OCI-LY7 (cell line): ENCODE measurements at regions not wholly inside any gene's neighbourhood (a gene's known extent, or its start where the extent isn't known, plus 50 kb on each side); places are given as distances from the start of the nearest gene placed in this dataset.

ENCODE experiments used
- BruUV-seq: library from RNA; stranded (reverse); fragments of 400-500 nt; replicated peaks from 2 replicates; lab custom pipeline; 2021; lab: Mats Ljungman, UMichigan
- CTCF ChIA-PET: fragments of 300-600 bp; sonication (Branson Sonifier 250); formaldehyde crosslinking; loops from one replicate; lab custom pipeline; 2022; ENCODE audit warnings: antibody characterized with exemption; ENCODE audit not compliant: unreplicated experiment; lab: Charles Lee
- POLR2A ChIA-PET: fragments of 300-600 bp; sonication (Branson Sonifier 250); formaldehyde crosslinking; loops from one replicate; lab custom pipeline; 2022; ENCODE audit warnings: antibody characterized with exemption; lab: Charles Lee
- DNase-seq: peaks from one replicate; pipeline ENCODE4 v3.0.0-alpha.2; 2015; ENCODE audit warnings: low spot score
- H2AFZ ChIP-seq: fragments of 200-600 bp; sonication (generic), shearing (Covaris generic); 2 replicates; pipeline ENCODE4 v1.6.1; 2014; ENCODE audit warnings: mild to moderate bottlenecking, antibody characterized with exemption, low read length, moderate library complexity
- H3K27ac ChIP-seq: fragments of 200-600 bp; sonication (generic); 2 replicates; pipeline ENCODE4 v1.5.1; 2014; ENCODE audit warnings: mixed run types, low read depth, mild to moderate bottlenecking, moderate library complexity, low read length, inconsistent platforms; ENCODE audit not compliant: poor library complexity, severe bottlenecking
- H3K36me3 ChIP-seq: fragments of 200-600 bp; sonication (generic); 2 replicates; pipeline ENCODE4 v1.6.1; 2014; ENCODE audit warnings: mild to moderate bottlenecking, antibody characterized with exemption, low read length, moderate library complexity, mixed read lengths; ENCODE audit not compliant: insufficient read depth
- H3K4me1 ChIP-seq: fragments of 200-600 bp; sonication (generic); 2 replicates; pipeline ENCODE4 v1.5.1; 2014; ENCODE audit warnings: mild to moderate bottlenecking, low read length; ENCODE audit not compliant: insufficient read depth, poor library complexity, severe bottlenecking
- H3K4me2 ChIP-seq: fragments of 200-600 bp; sonication (generic); 2 replicates; pipeline ENCODE4 v1.6.1; 2014; ENCODE audit warnings: mild to moderate bottlenecking, low read length
- H3K4me3 ChIP-seq: fragments of 200-600 bp; sonication (generic); 2 replicates; pipeline ENCODE4 v1.5.1; 2014; ENCODE audit warnings: mild to moderate bottlenecking, low read depth, low read length; ENCODE audit not compliant: poor library complexity, severe bottlenecking
- H3K79me2 ChIP-seq: fragments of 200-600 bp; sonication (generic); 2 replicates; pipeline ENCODE4 v1.6.1; 2016; ENCODE audit warnings: low read depth, mild to moderate bottlenecking, low read length, moderate library complexity, mixed read lengths; ENCODE audit not compliant: insufficient read depth
- H3K9me2 ChIP-seq: fragments of 200-600 bp; sonication (generic); 2 replicates; pipeline ENCODE4 v1.6.1; 2016; ENCODE audit warnings: mild to moderate bottlenecking, low read length, mixed read lengths; ENCODE audit not compliant: insufficient read depth
- H3K9me3 ChIP-seq: fragments of 200-600 bp; sonication (generic); 2 replicates; pipeline ENCODE4 v1.6.1; 2014; ENCODE audit warnings: mild to moderate bottlenecking, mixed run types, low read length, mixed read lengths
- H4K20me1 ChIP-seq: fragments of 200-600 bp; sonication (generic); 2 replicates; pipeline ENCODE4 v1.6.1; 2014; ENCODE audit warnings: mild to moderate bottlenecking, antibody characterized with exemption, low read length, moderate library complexity, mixed read lengths; ENCODE audit not compliant: insufficient read depth
- CTCF ChIP-seq: fragments of 200-600 bp; sonication (generic); conservative IDR thresholded peaks from 2 replicates; pipeline ENCODE4 v1.5.1; 2014; ENCODE audit warnings: mild to moderate bottlenecking, antibody characterized with exemption, low read length, moderate library complexity, mixed read lengths
- EZH2phosphoT487 ChIP-seq: fragments of 200-600 bp; sonication (generic); IDR thresholded peaks from 2 replicates; pipeline ENCODE4 v1.6.1; 2018; ENCODE audit warnings: low read depth, borderline replicate concordance, mild to moderate bottlenecking, mixed run types, antibody characterized with exemption, low read length, moderate library complexity, mixed read lengths
- intact Hi-C: fragments of 100-400 bp; cut with micrococcal nuclease; formaldehyde crosslinking; loops from one replicate; pipeline ENCODE4 v1.10.0; 2022; ENCODE audit not compliant: unreplicated experiment

- no peak overlapping the region for H3K4me2 ChIP-seq
- no peak overlapping the region for H2AFZ ChIP-seq
- H3K4me3 ChIP-seq: no peak overlapping the region
- no peaks in the 10 kb centered on the region for H3K36me3 ChIP-seq
- TF ChIP-seq EZH2phosphoT487 (no peak), CTCF (no peak)
- H4K20me1 ChIP-seq: no peaks in the 10 kb centered on the region
- no peaks in the 10 kb centered on the region for H3K9me3 ChIP-seq
- no peaks in the 10 kb centered on the region for H3K4me1 ChIP-seq
- H3K9me2 ChIP-seq: no peaks in the 10 kb centered on the region
- H3K79me2 ChIP-seq: no peaks in the 10 kb centered on the region
- intact Hi-C loops: no loop called here
- DNase-seq: no peak
- CTCF ChIA-PET: no interaction called here
- no peak overlapping the region for H3K27ac ChIP-seq
- BruUV-seq: no TSS peak
- POLR2A ChIA-PET: no interaction called here
Observed at GRCh38 chr10:58932126-58932525, 244.3 kb upstream of the PHYHIPL start.

- Histone ChIP-seq H3K4me2 (no peak overlapping the region), H4K20me1 (no peaks in the 10 kb centered on the region), H3K4me1 (no peaks in the 10 kb centered on the region), H3K79me2 (no peaks in the 10 kb centered on the region), H3K36me3 (no peaks in the 10 kb centered on the region), H3K4me3 (no peak overlapping the region), H3K27ac (no peak overlapping the region), H3K9me3 (no peaks in the 10 kb centered on the region), H2AFZ (no peak overlapping the region), H3K9me2 (no peaks in the 10 kb centered on the region)
- BruUV-seq: no TSS peak
- intact Hi-C loops: no loop called here
- CTCF ChIA-PET: no interaction called here
- no peak for DNase-seq
- TF ChIP-seq EZH2phosphoT487 (no peak), CTCF (no peak)
- POLR2A ChIA-PET: no interaction called here
Observed at GRCh38 chr10:58932577-58933314, 243.7 kb upstream of the PHYHIPL start.

GRCh38 chr10:58936364-58936763 lies 240.1 kb upstream of the PHYHIPL start:
- H3K36me3 ChIP-seq: no peaks in the 10 kb centered on the region

More at GRCh38 chr10:58936364-58936763, 240.1 kb upstream of the PHYHIPL start:
- no peaks in the 10 kb centered on the region for H3K4me1 ChIP-seq
- BruUV-seq: no TSS peak
- H3K4me3 ChIP-seq: no peak overlapping the region
- H2AFZ ChIP-seq: no peak overlapping the region
- no peak overlapping the region for H3K4me2 ChIP-seq
- H3K9me2 ChIP-seq: no peaks in the 10 kb centered on the region
- DNase-seq: no peak
- no peaks in the 10 kb centered on the region for H3K9me3 ChIP-seq
- H4K20me1 ChIP-seq: no peaks in the 10 kb centered on the region
- H3K79me2 ChIP-seq: no peaks in the 10 kb centered on the region
- ChIA-PET POLR2A (no interaction called here), CTCF (no interaction called here)
- H3K27ac ChIP-seq: no peak overlapping the region
- no peak for TF ChIP-seq EZH2phosphoT487
- TF ChIP-seq CTCF: no peak
- intact Hi-C loops: no loop called here
